ENCODE measurements at regions not wholly inside any gene's neighbourhood (a gene's known extent, or its start where the extent isn't known, plus 50 kb on each side); places are given as distances from the start of the nearest gene placed in this dataset.
"Not testable (repeated sequence)": the region's sequence is repeated elsewhere in the genome, so short reads cannot be mapped to it uniquely, and the experiment has no call there.

GRCh38 chr13:39803156-39803555, 147.7 kb downstream of the COG6 start:
- no peak for DNase-seq

- DNase-seq: no peak
These were observed 148.4 kb downstream of the COG6 start for GRCh38 chr13:39803851-39804250.

GRCh38 chr13:39804332-39805210, 149.1 kb downstream of the COG6 start:
- no peak for DNase-seq

- DNase-seq: no peak
These were observed 154.0 kb downstream of the COG6 start for GRCh38 chr13:39809466-39809865.

- no peak for DNase-seq
These were observed 154.8 kb downstream of the COG6 start for GRCh38 chr13:39810091-39810877.

GRCh38 chr13:39811051-39811450, 155.6 kb downstream of the COG6 start:
- no peak for DNase-seq

GRCh38 chr13:39811696-39812095, 156.2 kb downstream of the COG6 start:
- DNase-seq: no peak

GRCh38 chr13:39815345-39816111, 160.1 kb downstream of the COG6 start:
- no peak for DNase-seq

- DNase-seq: no peak
These were observed 161.5 kb downstream of the COG6 start for GRCh38 chr13:39816936-39817335.

DNA sequence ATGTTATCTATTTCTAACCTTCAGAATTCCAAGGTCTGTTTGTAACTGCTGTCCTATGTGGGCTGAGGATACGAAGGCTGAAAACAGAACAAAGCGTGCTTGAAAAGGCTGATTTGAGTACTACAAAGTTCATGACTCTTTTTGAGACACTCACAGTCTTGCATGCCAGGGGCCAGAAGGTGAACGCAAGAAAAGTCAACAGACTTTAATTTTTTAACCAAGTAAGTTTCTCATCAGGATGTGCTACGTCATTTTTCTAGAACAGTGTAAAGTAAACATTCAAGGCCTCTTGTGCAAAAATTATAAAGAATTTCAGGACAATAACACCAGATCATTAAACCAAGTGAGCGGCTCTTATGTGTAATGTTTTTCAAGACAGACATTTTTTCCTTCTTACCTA, 163.5 kb downstream of the COG6 start:
- DNase-seq: no peak

DNA sequence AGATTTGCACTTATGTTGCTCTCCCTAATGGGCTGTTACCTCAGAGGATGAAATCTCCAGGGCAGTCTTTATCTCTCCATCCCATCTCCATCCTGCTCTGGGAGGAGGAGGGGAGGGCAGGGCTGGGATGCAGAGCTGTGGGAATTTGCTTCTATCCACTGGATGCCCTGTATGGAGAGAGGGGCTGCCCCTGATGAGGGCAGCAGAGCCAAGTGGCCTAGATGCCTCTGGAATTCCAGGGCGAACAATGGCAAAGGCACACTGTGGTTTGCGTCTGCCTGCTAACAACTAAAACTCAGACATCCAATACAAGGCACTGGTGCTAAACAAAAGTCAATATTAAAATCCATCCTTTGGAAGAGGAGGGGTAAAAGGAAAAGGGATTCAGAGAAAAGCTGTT, 165.1 kb downstream of the COG6 start:
- no peak for DNase-seq

DNA sequence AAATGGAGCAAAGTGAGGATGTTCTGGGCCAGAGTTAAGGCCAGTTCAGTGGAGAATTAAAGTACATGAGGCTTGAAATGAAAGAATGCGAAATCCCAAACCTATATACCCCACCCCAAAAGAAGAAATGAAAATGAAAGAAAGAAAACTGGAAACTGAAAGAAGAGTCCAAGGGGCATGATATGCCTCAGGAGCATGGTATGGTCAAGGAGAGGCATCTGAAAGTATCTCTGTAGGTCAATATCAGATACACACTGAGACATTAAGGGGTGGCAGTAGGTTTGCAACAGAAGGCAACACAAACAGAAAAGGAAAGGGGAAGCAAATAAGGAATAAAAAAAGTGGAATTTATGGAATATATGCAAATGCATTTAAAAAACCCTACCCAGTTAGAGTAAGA, 166.5 kb downstream of the COG6 start:
- DNase-seq: no peak

DNA sequence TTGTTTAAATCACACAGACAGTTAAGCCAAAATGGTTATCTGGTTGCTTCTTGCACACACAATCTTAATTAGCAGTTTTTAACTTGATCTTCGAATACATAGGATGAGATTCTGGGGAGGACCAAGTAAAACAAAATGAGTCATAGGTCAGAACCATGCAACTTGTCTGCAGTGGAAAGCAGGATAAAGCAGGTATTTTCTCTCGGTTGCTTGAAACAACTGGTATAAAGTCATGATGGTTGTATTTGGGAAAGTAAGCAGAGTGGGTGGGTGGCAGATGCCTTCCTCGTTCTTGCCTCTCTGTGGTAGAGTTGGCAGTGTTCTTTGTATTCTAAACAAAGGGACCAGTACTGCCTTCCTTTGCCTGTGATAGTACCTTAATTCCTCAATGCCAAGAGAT, 167.0 kb downstream of the COG6 start:
- DNase-seq: no peak

- no peak for DNase-seq
These were observed 167.7 kb downstream of the COG6 start for GRCh38 chr13:39823063-39823713.

- no peak for DNase-seq
These were observed 170.4 kb downstream of the COG6 start for GRCh38 chr13:39825886-39826285.

DNA sequence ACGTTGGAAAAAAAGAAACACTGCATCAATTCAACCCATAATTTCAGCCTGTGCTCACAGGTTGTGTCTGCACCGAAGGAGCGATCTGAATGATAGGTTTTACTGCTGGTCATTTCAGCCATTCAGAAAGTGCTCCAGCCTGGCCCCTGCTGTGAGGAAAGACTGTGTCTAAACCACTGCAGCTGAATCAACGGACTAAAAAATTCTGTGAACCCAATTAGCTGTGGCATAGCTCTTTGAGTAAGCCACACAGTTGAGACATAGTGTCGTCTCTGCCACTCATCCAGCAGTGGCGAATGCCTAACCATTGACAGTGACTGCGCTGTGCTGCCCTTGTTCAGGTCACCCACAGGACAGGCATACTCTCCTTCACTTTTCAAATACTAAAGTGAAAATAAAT, 179.8 kb downstream of the COG6 start:
- no peak for DNase-seq

GRCh38 chr13:39836038-39836437, 180.6 kb downstream of the COG6 start:
- DNase-seq: no peak

DNA sequence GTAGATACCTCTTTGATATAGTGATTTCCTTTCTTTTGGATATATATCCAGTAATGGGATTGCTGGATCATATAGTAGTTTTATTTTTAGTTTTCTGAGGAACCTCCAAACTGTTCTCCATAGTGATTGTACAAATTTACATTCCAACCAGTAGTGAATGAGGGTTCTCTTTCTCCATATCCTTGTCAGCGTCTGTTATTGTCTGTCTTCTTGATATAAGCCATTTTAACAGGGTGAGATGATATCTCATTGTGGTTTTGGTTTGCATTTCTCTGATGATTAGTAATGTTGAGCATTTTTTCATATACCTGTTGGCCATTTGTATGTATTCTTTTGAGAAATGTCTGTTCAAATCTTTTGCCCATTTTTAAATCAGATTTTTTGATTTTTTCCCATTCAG, 182.4 kb downstream of the COG6 start:
- DNase-seq: not testable (repeated sequence)

GRCh38 chr13:39840201-39840600, 184.7 kb downstream of the COG6 start:
- no peak for DNase-seq

DNA sequence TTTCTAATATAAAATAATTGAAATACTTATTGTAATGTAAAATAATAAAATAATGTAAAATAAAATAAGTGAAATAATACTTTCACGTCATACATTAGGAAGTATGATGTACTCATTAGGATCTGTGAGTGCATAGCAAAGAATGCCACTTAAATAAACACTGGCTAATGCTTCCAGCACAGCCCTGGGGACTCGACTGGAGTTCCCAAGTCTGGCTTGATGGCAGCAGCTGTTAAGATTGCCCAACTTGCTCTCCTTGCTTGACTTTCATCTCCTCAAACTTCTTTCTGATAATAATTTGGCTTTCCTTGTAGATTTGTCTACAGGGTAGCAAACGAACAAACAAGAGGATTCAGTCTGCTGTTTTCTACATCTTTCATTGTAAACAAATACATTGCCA, 191.9 kb downstream of the COG6 start:
- no peak for DNase-seq

GRCh38 chr13:39855236-39855635, 199.8 kb downstream of the COG6 start:
- no peak for DNase-seq

DNA sequence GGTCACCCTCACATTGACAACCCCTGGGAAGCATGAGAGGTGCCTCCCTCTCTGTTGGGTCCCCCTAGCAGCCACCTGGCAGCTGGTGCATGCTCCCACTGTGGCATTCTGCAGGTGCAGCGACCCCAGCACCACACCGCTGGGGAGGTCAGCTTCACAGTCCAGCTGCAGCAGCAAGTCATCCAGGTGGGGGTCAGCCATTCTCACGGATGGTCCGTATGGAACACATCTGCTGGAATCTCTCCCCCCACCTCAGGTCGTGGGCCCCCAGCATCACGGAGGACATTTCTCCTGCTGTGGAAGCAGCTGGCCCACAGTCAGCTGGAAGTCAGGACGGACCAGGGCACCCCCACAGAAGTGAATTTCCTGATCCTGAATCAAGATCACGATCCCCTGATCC, 201.3 kb downstream of the COG6 start:
- DNase-seq: no peak

DNA sequence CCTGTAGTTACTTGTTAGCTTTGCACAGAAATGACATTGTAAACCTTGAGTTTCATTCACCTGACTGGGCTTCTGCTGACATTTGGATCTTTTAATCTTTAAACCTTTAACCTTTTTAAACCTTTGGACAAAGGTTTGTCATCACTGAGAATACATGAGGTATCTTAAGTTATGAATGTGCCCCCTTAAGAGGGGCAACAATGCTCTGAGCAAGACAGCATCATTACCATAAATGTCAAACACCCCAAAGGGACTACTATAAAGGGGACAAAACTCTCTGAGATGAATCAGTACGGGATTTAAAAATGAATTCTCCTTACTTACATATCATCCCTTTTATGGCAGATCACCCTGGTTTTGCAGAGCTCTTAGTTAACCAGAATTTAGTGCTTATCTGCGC, 203.3 kb downstream of the COG6 start:
- no peak for DNase-seq
